SKM-1 (cell line): ENCODE measurements at regions not wholly inside any gene's neighbourhood (a gene's known extent, or its start where the extent isn't known, plus 50 kb on each side); places are given as distances from the start of the nearest gene placed in this dataset.

ENCODE experiments used
- DNase-seq: peaks from one replicate; lab custom pipeline; 2025; ENCODE audit not compliant: unreplicated experiment; lab: John Stamatoyannopoulos, UW

DNA sequence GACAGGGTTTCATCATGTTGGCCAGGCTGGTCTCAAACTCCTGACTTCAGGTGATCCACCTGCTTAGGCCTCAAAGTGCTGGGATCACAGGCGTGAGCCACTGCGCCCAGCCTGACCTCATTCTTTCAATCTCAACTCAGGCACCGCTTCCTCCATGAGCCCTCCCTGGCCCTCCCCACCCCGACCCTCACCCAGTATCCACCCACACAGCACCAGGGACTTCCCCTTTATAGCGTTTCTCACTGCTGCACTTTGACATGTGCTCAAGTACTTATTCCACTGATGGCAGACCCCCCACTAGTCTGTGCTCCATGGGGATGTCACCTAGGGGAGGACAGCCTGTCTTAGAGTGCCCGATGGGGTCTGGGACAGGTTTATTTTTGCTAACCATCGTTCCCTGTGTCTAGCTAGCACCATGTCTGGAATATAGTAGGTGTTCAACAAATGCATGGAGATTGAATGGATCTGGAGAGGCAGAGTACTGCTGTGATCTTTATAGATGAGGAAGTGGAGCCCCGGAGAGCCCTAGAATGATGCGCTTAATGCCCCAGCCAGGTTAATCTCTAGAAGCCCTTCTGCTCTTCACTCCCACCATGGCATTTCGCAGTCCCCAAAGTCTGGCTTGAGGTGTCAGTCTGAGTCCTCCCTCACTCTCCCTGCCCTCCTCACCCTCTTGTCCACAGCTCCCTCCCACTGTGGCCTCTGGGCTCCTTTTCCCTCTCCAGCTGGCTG is 258.8 kb downstream of the RPS24 start:
- DNase-seq: no peak

- no peak for DNase-seq
Observed at GRCh38 chr10:78292982-78293865, 259.6 kb downstream of the RPS24 start.

GRCh38 chr10:78295242-78295641 is 261.6 kb downstream of the RPS24 start:
- DNase-seq: no peak

- DNase-seq: peak; percentile 22
Observed at GRCh38 chr10:78296785-78297184, 263.1 kb downstream of the RPS24 start.

DNA sequence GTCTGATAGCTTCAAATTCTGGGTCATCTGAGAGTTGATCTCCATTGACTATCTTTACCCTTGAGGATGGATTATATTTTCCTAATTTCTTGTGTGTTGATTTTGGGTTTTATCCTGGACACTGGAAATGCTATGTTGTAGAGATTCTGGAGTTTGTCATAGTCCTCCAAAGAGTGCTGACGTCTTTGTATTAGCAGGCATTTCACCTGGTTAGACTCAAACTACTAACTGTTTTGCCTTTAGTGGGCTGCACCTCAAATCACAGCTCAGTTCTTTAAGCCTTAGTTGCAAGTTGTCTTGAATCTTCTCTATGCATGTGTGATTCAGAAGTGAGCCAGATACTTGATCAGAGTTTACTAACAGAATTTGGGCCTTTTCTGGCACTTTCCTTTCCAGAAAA is 264.3 kb downstream of the RPS24 start:
- no peak for DNase-seq

- DNase-seq: no peak
Observed at GRCh38 chr10:78298835-78299234, 265.2 kb downstream of the RPS24 start.

GRCh38 chr10:78299851-78300468 is 266.3 kb downstream of the RPS24 start:
- DNase-seq: peak; percentile 90

DNA sequence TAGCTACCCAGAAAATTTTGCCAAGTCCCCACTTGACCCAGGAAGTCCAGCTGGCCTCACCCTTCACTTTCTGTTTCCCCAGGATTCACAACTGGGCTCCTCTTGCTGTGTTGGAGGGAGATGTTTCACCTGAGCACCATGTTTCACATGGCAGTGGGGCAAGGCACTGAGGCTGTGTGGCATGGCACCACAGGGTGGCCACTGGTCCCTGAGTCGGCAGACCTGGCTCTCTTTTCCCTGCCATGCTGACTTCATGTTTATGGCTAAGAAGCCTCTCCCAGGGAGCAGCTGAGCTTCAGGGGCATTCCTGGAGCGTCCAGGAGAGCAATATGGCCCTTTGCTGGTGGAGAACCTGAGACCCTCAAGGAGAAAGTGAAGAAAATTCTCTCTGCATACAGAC is 266.9 kb downstream of the RPS24 start:
- no peak for DNase-seq

GRCh38 chr10:78301481-78301880 is 267.8 kb downstream of the RPS24 start:
- DNase-seq: no peak

DNA sequence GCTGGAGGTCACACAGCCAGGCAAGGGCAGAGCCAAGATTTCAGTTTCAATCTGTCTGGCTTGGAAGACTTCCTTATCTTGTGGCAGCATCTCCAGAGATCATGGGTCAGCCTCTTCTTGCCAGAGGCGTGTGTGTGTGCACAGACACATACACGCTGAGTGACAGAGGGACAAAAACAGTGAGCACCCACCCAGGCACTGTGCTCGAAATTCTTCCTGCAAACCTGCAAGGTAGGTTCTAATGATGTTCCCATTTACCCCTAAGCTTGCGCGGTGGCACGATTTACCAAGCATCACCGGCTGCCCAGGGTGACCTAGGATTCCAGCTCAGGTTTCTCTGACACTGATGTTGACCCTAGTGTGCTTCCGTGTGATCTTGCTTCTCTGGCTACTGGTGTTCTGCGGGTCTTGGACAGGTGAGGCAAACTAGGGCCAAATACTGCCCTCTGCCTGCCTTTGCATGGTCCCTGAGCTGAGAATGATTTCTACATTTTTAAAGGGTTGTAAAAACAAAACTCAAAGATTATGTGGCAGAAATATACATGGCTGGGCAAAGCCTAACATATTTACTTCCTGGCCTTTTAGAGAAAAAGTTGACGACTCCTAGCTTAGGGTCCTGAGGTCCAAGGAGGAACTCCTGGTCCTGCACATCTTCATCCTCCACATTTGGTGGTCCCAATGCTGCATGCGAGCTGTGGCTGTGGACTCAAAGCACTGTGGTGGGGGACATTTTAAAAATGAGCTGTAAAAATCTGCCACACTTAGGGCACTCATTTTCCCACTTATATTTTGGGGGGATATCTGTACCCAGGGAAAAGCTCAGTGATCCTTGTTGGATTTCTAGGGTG is 268.5 kb downstream of the RPS24 start:
- DNase-seq: no peak

DNA sequence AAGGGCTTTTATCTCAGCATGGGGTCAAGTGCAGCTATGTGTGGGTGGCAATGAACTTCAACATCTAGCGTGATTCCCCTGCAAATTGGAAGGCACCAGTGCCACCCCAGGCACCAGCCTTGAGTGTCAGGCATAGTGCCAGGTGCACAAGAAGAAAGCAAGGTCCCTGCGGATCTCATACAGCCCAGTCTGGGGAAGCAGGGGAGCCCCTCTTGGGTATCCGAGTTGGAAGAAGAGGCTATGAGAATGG is 269.0 kb downstream of the RPS24 start:
- DNase-seq: no peak

DNA sequence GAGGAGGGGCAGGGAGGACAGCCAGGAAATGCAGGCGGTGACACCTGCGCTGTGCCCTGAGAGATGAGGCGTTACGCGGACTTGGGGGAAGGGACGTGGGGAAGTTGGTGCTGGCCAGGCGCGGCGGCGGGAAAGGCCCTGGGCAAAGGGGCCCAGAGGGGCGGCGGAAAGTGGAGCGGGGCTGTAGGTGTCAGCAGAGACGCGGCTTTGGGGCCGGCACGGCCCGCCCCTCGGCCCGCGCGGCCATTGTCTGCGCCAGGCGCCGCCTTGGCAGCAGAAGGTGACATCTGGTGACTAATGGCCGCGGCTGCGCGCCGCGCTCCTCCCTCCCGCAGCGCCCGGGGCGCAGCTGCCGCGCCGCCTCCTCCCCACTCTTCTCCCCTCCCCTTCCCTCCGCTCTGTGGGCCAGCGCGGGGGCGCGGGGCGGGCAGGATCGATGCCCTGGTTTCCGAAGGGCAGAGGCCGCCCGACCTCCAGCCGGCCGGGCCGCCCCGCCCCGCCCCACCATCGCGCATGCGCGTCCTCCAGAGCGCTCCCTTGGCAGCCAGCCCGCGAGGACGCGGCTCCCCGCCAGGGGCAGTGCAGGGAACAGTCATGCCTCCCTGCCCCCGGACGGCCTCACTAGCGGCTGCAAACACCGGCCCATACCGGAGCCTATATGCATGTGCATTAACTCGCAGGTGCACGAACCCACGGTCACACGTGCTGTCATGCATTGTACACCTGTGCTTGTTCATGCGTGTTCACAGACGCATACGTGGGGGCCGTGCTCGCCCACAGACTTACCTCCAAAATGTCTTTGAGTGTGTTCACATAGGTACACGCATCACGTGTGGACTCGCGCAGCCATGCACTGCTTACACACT is 269.6 kb downstream of the RPS24 start:
- peak; percentile 74 for DNase-seq

GRCh38 chr10:78304091-78305045 is 270.7 kb downstream of the RPS24 start:
- DNase-seq: no peak

DNA sequence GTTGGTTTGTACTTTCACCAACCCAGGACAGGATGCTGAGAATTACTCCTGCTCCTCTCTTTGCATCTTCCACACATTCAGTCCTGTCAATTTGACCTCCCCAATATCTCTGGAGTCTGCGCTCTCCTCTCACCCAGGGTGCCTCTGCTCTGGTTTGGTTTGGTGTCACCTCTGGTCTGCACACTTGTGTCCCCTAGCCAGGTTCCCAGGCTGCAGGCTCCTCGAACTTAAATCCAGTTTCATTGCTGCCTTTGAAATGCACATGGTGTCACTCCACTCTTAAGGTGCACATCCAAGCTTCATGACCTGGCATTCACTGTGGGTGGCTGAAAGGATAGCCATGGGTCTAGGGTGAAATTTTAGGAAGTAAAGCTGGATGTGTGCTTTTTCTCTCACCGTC is 271.6 kb downstream of the RPS24 start:
- no peak for DNase-seq

DNA sequence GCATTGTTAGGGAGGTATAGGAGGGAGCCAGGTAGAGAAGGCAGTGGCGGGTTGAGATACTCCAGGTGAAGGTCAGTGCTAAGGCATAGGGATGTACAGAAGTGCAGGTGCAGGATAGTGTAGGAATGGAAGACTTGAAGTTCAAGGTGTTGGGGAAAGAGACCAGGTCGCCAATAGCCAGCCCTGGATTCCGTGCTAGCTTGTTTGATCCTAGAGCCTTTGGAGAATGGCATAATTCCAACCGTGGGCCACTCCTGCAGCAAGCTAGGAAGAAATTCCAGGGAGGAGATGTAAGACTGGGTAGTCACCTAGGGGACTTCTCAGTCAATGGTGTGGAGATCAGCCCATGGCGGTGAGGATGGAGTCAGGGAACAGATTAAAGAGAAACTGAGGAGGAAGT is 272.7 kb downstream of the RPS24 start:
- no peak for DNase-seq

GRCh38 chr10:78307576-78307975 is 273.9 kb downstream of the RPS24 start:
- no peak for DNase-seq

GRCh38 chr10:78309536-78310237 is 276.0 kb downstream of the RPS24 start:
- DNase-seq: no peak

DNA sequence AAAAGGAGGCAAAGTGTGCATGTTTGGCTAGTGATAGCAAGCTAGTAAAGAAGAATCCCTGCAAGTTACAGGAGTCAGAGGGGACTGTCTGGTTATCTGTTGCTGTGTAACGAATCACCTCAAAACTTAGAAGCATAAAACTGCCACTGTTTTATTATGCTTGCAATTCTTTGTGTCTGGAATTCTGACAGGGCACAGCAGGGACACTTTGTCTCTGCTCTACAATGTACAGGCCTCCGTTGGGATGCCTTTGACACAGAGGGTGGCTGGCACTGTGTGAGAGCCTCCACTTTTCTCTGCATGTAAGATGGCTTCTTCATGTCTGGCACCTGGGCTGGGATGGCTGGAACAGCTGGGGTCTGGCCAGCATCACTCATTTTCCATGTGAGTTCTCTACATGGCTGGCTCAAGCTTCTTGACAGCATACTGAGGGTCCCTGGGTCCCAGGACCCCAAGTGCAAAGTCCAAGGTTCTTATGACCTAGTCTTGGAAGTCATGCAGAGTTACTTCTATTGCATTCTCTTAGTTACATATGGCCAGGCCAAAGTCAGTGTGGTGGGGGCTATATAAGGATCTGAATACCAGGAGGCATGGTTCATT is 276.9 kb downstream of the RPS24 start:
- DNase-seq: no peak
